ENCODE measurements at regions not wholly inside any gene's neighbourhood (a gene's known extent, or its start where the extent isn't known, plus 50 kb on each side); places are given as distances from the start of the nearest gene placed in this dataset.

GRCh38 chr22:49229483-49230193 is 598.0 kb downstream of the BRD1 start:
- no peak for DNase-seq (ENCODE audit: low read depth)
- H3K4me3 ChIP-seq (ENCODE audit: low read depth, low read length) = no peak overlapping the region
- TF ChIP-seq, protein P1, sequence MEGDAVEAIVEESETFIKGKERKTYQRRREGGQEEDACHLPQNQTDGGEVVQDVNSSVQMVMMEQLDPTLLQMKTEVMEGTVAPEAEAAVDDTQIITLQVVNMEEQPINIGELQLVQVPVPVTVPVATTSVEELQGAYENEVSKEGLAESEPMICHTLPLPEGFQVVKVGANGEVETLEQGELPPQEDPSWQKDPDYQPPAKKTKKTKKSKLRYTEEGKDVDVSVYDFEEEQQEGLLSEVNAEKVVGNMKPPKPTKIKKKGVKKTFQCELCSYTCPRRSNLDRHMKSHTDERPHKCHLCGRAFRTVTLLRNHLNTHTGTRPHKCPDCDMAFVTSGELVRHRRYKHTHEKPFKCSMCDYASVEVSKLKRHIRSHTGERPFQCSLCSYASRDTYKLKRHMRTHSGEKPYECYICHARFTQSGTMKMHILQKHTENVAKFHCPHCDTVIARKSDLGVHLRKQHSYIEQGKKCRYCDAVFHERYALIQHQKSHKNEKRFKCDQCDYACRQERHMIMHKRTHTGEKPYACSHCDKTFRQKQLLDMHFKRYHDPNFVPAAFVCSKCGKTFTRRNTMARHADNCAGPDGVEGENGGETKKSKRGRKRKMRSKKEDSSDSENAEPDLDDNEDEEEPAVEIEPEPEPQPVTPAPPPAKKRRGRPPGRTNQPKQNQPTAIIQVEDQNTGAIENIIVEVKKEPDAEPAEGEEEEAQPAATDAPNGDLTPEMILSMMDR (IDR thresholded peaks at IDR 0.05; ENCODE audit: low read depth, low read length, missing control alignments) = no peak
- in situ Hi-C loops (cut with HindIII; ENCODE audit: low sequenced_read_pairs) = no loop called here

- DNase-seq (ENCODE audit: low read depth) = no peak
- no peak overlapping the region for H3K4me3 ChIP-seq (ENCODE audit: low read depth, low read length)
- in situ Hi-C loops (cut with HindIII; ENCODE audit: low sequenced_read_pairs) = no loop called here
- TF ChIP-seq, protein P1 (IDR thresholded peaks at IDR 0.05; ENCODE audit: low read depth, low read length, missing control alignments) = no peak
Measured at GRCh38 chr22:49228431-49229037, 599.1 kb downstream of the BRD1 start.

DNA sequence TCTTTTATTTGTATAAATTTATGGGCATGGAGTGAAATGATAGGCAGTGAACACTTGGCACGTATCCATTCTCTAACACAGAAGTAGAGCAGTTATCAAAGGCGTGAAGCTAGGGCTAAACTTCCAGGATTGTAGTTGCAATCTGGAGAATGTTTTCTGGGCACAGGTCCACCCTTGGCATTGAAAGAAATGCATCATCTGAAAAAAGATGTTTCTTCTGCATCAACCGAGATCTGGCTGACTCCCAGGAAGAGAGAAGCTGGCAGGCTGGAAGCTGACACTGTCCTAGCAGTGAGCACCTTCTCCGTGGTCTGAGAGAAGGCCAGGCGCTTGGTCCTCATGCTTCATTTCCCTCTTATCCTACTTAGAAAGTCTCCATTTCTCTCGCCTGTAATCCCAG is 600.0 kb downstream of the BRD1 start:
- TF ChIP-seq, protein P1 (IDR thresholded peaks at IDR 0.05; ENCODE audit: low read depth, low read length, missing control alignments) = no peak
- no peak for DNase-seq (ENCODE audit: low read depth)
- in situ Hi-C loops (cut with HindIII; ENCODE audit: low sequenced_read_pairs) = no loop called here

DNA sequence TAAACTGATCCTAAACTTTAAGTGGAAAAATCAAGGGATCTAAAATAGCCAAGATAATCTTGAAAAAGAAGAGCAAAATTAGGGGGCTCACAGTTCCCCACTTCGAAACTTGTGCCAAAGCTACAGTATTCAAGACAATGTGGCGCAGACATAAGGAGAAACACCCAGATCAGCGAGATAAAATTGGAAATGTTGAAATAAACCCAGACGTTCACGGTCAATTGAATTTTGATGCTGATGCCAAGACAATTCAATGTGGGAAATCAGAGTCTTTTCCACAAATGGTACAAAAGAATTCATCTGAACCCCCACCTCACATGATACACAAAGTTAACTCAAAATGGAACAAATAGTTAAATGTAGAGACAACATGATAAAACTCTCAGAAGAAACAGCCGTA is 601.6 kb downstream of the BRD1 start:
- H3K4me3 ChIP-seq (ENCODE audit: low read depth, low read length) = no peak overlapping the region
- TF ChIP-seq, protein P1 (IDR thresholded peaks at IDR 0.05; ENCODE audit: low read depth, low read length, missing control alignments) = no peak
- in situ Hi-C loops (cut with HindIII; ENCODE audit: low sequenced_read_pairs) = no loop called here
- DNase-seq (ENCODE audit: low read depth) = no peak

More for the DNA sequence above, 600.0 kb downstream of the BRD1 start:
- H3K4me3 ChIP-seq (ENCODE audit: low read depth, low read length) = no peak overlapping the region

DNA sequence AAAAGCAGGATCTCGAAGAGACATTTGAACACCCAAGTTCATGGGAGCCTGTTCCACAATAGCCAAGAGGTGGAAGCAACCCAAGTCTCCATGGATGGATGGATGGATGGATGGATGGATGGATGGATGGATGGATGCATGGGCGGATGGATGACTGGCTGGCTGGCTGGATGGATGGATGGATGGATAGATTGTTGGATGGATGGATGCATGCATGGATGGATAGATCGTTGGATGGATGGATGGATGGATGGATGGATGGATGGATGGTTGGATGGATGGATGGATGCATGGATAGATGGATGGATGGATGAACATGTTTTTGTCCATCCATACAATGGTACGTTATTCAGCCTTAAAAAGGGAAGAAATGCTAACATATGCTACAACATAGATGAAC is 603.4 kb downstream of the BRD1 start:
- TF ChIP-seq, protein P1 (IDR thresholded peaks at IDR 0.05; ENCODE audit: low read depth, low read length, missing control alignments) = no peak
- no peak for DNase-seq (ENCODE audit: low read depth)
- in situ Hi-C loops (cut with HindIII; ENCODE audit: low sequenced_read_pairs) = no loop called here
- H3K4me3 ChIP-seq (ENCODE audit: low read depth, low read length) = no peak overlapping the region

GRCh38 chr22:49218142-49218541 is 609.5 kb downstream of the BRD1 start:
- in situ Hi-C loops (cut with HindIII; ENCODE audit: low sequenced_read_pairs) = no loop called here
- DNase-seq (ENCODE audit: low read depth) = no peak
- no peak overlapping the region for H3K4me3 ChIP-seq (ENCODE audit: low read depth, low read length)
- TF ChIP-seq, protein P1 (IDR thresholded peaks at IDR 0.05; ENCODE audit: low read depth, low read length, missing control alignments) = no peak
